HCT116 (cell line): ENCODE measurements at regions not wholly inside any gene's neighbourhood (a gene's known extent, or its start where the extent isn't known, plus 50 kb on each side); places are given as distances from the start of the nearest gene placed in this dataset.

Experiments used
- ATAC-seq: fragments of 200-7000 bp; cut with Tn5 transposase; 2 replicates; pipeline ENCODE4 v1.9.1; 2020; ENCODE audit warnings: mild to moderate bottlenecking, moderate library complexity
- BruUV-seq: library from RNA; stranded (reverse); fragments of 400-500 nt; replicated peaks from 2 replicates; lab custom pipeline; 2021; lab: Mats Ljungman, UMichigan
- CTCF ChIA-PET: fragments of 300-600 bp; sonication (Branson Sonifier 250); formaldehyde crosslinking; loops from one replicate; lab custom pipeline; 2021; ENCODE audit warnings: antibody characterized with exemption; lab: Charles Lee
- POLR2A ChIA-PET: fragments of 300-600, 350-600 bp; sonication (Branson Sonifier 250); formaldehyde crosslinking; loops from one replicate; lab custom pipeline; 2021; ENCODE audit warnings: antibody characterized with exemption; lab: Charles Lee
- RAD21 ChIA-PET, 2 experiments: fragments of 300-600 bp; sonication (Branson Sonifier 250); formaldehyde crosslinking; loops; one replicate each; lab custom pipeline; 2023; ENCODE audit warnings: low total read pairs in 2 of 2; ENCODE audit not compliant: uncharacterized antibody in 2 of 2, unreplicated experiment in 2 of 2, low non-redundant PET in 1 of 2; lab: Charles Lee
- DNase-seq: peaks from one replicate; pipeline ENCODE4 v3.0.0-alpha.2; 2010; ENCODE audit warnings: low read depth, low spot score
- H2AFZ ChIP-seq: fragments of 200-600 bp; shearing (Covaris generic), sonication (generic); 2 replicates; pipeline ENCODE4 v1.6.1; 2017; ENCODE audit warnings: low read depth, mixed run types, mixed read lengths, antibody characterized with exemption, low read length; ENCODE audit not compliant: poor library complexity, severe bottlenecking
- H3K27ac ChIP-seq: 2 replicates; pipeline ENCODE4 v1.5.1; 2012; ENCODE audit warnings: low read depth, low read length
- H3K27me3 ChIP-seq: fragments of 200-600 bp; sonication (generic); 2 replicates; pipeline ENCODE4 v1.6.1; 2016; ENCODE audit warnings: mixed run types, low read length, mixed read lengths; ENCODE audit not compliant: insufficient read depth
- H3K36me3 ChIP-seq, 2 experiments: fragments of 200-500 bp in 1 of 2; fragments of 200-600 bp in 1 of 2; sonication (Bioruptor generic) in 1 of 2; sonication (generic) in 1 of 2; 2 replicates each; pipeline versions ENCODE4 v1.5.1 to v1.6.1; 2014 to 2016; ENCODE audit warnings: low read length in 2 of 2, inconsistent platforms in 1 of 2, mixed read lengths in 1 of 2, mixed run types in 1 of 2; ENCODE audit not compliant: insufficient read depth in 2 of 2, control insufficient read depth in 1 of 2
- H3K4me1 ChIP-seq, 2 experiments: fragments of 200-600 bp in 1 of 2; sonication (generic) in 1 of 2; 2 replicates each; pipeline versions ENCODE4 v1.5.1 to v1.6.1; 2012 to 2017; ENCODE audit warnings: low read length in 2 of 2, inconsistent platforms in 1 of 2, mild to moderate bottlenecking in 1 of 2, mixed read lengths in 1 of 2, mixed run types in 1 of 2, moderate library complexity in 1 of 2; ENCODE audit not compliant: insufficient read depth in 2 of 2, control insufficient read depth in 1 of 2
- H3K4me2 ChIP-seq: fragments of 200-600 bp; sonication (generic); 2 replicates; pipeline ENCODE4 v1.6.1; 2017; ENCODE audit warnings: mixed run types, low read length, mixed read lengths
- H3K4me3 ChIP-seq, 2 experiments: fragments of 200-600 bp in 1 of 2; sonication (generic) in 1 of 2; replicated peaks in 1 of 2; 2 replicates each; pipeline ENCODE4 v1.5.1; 2011 to 2016; ENCODE audit warnings: low read length in 2 of 2, control low read depth in 1 of 2, low read depth in 1 of 2, mild to moderate bottlenecking in 1 of 2, mixed read lengths in 1 of 2, mixed run types in 1 of 2
- H3K79me2 ChIP-seq: fragments of 200-600 bp; sonication (generic); 2 replicates; pipeline ENCODE4 v1.6.1; 2017; ENCODE audit warnings: mild to moderate bottlenecking, mixed run types, low read length, moderate library complexity, mixed read lengths; ENCODE audit not compliant: insufficient read depth
- H3K9ac ChIP-seq: fragments of 200-600 bp; sonication (generic); 2 replicates; pipeline ENCODE4 v1.6.1; 2016; ENCODE audit warnings: low read length, mixed read lengths
- H3K9me2 ChIP-seq: fragments of 200-600 bp; sonication (generic), shearing (Covaris generic); 2 replicates; pipeline ENCODE4 v1.6.1; 2017; ENCODE audit warnings: mixed run types, mild to moderate bottlenecking, moderate library complexity; ENCODE audit not compliant: insufficient read depth
- H3K9me3 ChIP-seq, 2 experiments: fragments of 200-500 bp in 1 of 2; fragments of 200-600 bp in 1 of 2; sonication (Bioruptor generic) in 1 of 2; sonication (generic) in 1 of 2; 2 replicates each; pipeline ENCODE4 v1.6.1; 2014 to 2017; ENCODE audit warnings: low read length in 2 of 2, mixed read lengths in 2 of 2, inconsistent platforms in 1 of 2, low read depth in 1 of 2, mild to moderate bottlenecking in 1 of 2, mixed run types in 1 of 2, moderate library complexity in 1 of 2; ENCODE audit not compliant: control insufficient read depth in 1 of 2, insufficient read depth in 1 of 2
- H4K20me1 ChIP-seq: fragments of 200-600 bp; sonication (generic), shearing (Covaris generic); 2 replicates; pipeline ENCODE4 v1.6.1; 2017; ENCODE audit warnings: mixed run types, mild to moderate bottlenecking, moderate library complexity; ENCODE audit not compliant: insufficient read depth
- CBX3 ChIP-seq: IDR thresholded peaks from 2 replicates; pipeline ENCODE4 v1.6.1; 2012; ENCODE audit warnings: low read depth
- CEBPB ChIP-seq: IDR thresholded peaks from 2 replicates; pipeline ENCODE4 v1.6.1; 2012; ENCODE audit warnings: low read depth
- EGR1 ChIP-seq: IDR thresholded peaks from 2 replicates; pipeline ENCODE4 v1.6.1; 2012; ENCODE audit warnings: low read depth
- ELF1 ChIP-seq: IDR thresholded peaks from 2 replicates; pipeline ENCODE4 v1.6.1; 2012; ENCODE audit warnings: low read depth, borderline replicate concordance
- EZH2 ChIP-seq: fragments of 200-600 bp; sonication (generic); IDR thresholded peaks from 2 replicates; pipeline ENCODE4 v1.6.1; 2017; ENCODE audit warnings: antibody characterized with exemption, mixed run types
- FOSL1 ChIP-seq: IDR thresholded peaks from 2 replicates; pipeline ENCODE4 v1.6.1; 2012; ENCODE audit warnings: low read depth
- JUND ChIP-seq: IDR thresholded peaks from 2 replicates; pipeline ENCODE4 v1.6.1; 2012
- MAX ChIP-seq: IDR thresholded peaks from 2 replicates; pipeline ENCODE4 v1.6.1; 2012
- POLR2AphosphoS5 ChIP-seq: IDR thresholded peaks from 2 replicates; pipeline ENCODE4 v1.6.1; 2011; ENCODE audit warnings: mild to moderate bottlenecking, low read depth, low read length, moderate library complexity
- RAD21 ChIP-seq: IDR thresholded peaks from 2 replicates; pipeline ENCODE4 v1.6.1; 2012; ENCODE audit warnings: low read depth, mild to moderate bottlenecking
- SRF ChIP-seq: IDR thresholded peaks from 2 replicates; pipeline ENCODE4 v1.6.1; 2012; ENCODE audit warnings: low read depth
- TCF7L2 ChIP-seq: IDR thresholded peaks from 2 replicates; pipeline ENCODE4 v1.7.0; 2011; ENCODE audit warnings: borderline replicate concordance, inconsistent platforms; ENCODE audit not compliant: insufficient read depth, insufficient read length; ENCODE audit errors: extremely low read depth
- ZBTB33 ChIP-seq: IDR thresholded peaks from 2 replicates; pipeline ENCODE4 v1.6.1; 2011; ENCODE audit warnings: mild to moderate bottlenecking, low read length, moderate library complexity; ENCODE audit not compliant: insufficient replicate concordance; ENCODE audit errors: extremely low read depth
- intact Hi-C: fragments of 100-400 bp; cut with micrococcal nuclease; formaldehyde crosslinking; loops from 2 replicates; pipeline ENCODE4 v1.10.0; 2022
- TF ChIP-seq, protein P1 (sequence below): IDR thresholded peaks from 2 replicates; pipeline ENCODE4 v1.6.1; 2012

- POLR2A ChIA-PET: no interaction called here
These were observed 772.9 kb upstream of the INTU start for GRCh38 chr4:126859872-126860271.

More at GRCh38 chr4:126859872-126860271, 772.9 kb upstream of the INTU start:
- DNase-seq (no peak), ATAC-seq (no peak)
- Histone ChIP-seq H3K4me1 (no peaks in the 10 kb centered on the region), H4K20me1 (no peaks in the 10 kb centered on the region), H3K79me2 (no peaks in the 10 kb centered on the region), H3K4me2 (no peak overlapping the region), H3K4me3 (no peak overlapping the region), H3K27ac (no peak overlapping the region), H3K9me2 (no peaks in the 10 kb centered on the region), H2AFZ (no peak overlapping the region), H3K27me3 (no peaks in the 10 kb centered on the region), H3K9me3 (no peaks in the 10 kb centered on the region), H3K36me3 (no peaks in the 10 kb centered on the region), H3K9ac (no peak overlapping the region)
- ChIA-PET CTCF (no interaction called here), RAD21 (no interaction called here)
- BruUV-seq: no TSS peak
- TF ChIP-seq EZH2 (no peak), SRF (no peak), JUND (no peak), ZBTB33 (no peak), RAD21 (no peak), CEBPB (no peak), POLR2AphosphoS5 (no peak), TCF7L2 (no peak), FOSL1 (no peak), MAX (no peak), EGR1 (no peak), ELF1 (no peak), CBX3 (no peak)
- TF ChIP-seq, protein P1, sequence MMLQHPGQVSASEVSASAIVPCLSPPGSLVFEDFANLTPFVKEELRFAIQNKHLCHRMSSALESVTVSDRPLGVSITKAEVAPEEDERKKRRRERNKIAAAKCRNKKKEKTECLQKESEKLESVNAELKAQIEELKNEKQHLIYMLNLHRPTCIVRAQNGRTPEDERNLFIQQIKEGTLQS: no peak
- intact Hi-C loops: no loop called here
